Activated CD8-positive, alpha-beta T cell treated with anti-CD3 and anti-CD28 coated beads for 36 hours (primary cell): ENCODE measurements at regions not wholly inside any gene's neighbourhood (a gene's known extent, or its start where the extent isn't known, plus 50 kb on each side); places are given as distances from the start of the nearest gene placed in this dataset.

Source experiments
- ATAC-seq: fragments of 200-7000 bp; cut with Tn5 transposase; one replicate; pipeline ENCODE4 v1.10.0; 2021; ENCODE audit warnings: mild to moderate bottlenecking, moderate library complexity
- CTCF ChIA-PET: fragments of 350-600 bp; sonication (Branson Sonifier 250); formaldehyde crosslinking; loops from one replicate; lab custom pipeline; 2021; ENCODE audit warnings: antibody characterized with exemption; lab: Charles Lee
- POLR2A ChIA-PET: fragments of 350-600 bp; sonication (Branson Sonifier 250); formaldehyde crosslinking; loops from one replicate; lab custom pipeline; 2021; ENCODE audit warnings: antibody characterized with exemption; lab: Charles Lee
- DNase-seq: peaks from one replicate; pipeline ENCODE4 v3.0.0-alpha.2; 2020
- H3K27ac Mint-ChIP-seq: one replicate; pipeline ENCODE4 v1.8.0; 2021; ENCODE audit warnings: mild to moderate bottlenecking, mixed read lengths
- H3K27me3 Mint-ChIP-seq: one replicate; pipeline ENCODE4 v1.8.0; 2021; ENCODE audit warnings: mixed read lengths
- H3K36me3 Mint-ChIP-seq: one replicate; pipeline ENCODE4 v1.8.0; 2021; ENCODE audit warnings: low read depth, mixed read lengths
- H3K4me1 Mint-ChIP-seq: one replicate; pipeline ENCODE4 v1.8.0; 2021; ENCODE audit warnings: low read depth, mixed read lengths
- H3K4me3 Mint-ChIP-seq: one replicate; pipeline ENCODE4 v1.8.0; 2021; ENCODE audit warnings: mild to moderate bottlenecking, moderate library complexity, mixed read lengths
- H3K9me3 Mint-ChIP-seq: one replicate; pipeline ENCODE4 v1.8.0; 2021; ENCODE audit warnings: mixed read lengths
- intact Hi-C: fragments of 100-400 bp; cut with micrococcal nuclease; formaldehyde crosslinking; loops from one replicate; pipeline ENCODE4 v1.10.0; 2022
- TF ChIP-seq, protein P1 (sequence below): fragments of 200-600 bp; IDR thresholded peaks from one replicate; pipeline ENCODE4 v1.8.0; 2022; ENCODE audit warnings: antibody characterized with exemption, mild to moderate bottlenecking

DNA sequence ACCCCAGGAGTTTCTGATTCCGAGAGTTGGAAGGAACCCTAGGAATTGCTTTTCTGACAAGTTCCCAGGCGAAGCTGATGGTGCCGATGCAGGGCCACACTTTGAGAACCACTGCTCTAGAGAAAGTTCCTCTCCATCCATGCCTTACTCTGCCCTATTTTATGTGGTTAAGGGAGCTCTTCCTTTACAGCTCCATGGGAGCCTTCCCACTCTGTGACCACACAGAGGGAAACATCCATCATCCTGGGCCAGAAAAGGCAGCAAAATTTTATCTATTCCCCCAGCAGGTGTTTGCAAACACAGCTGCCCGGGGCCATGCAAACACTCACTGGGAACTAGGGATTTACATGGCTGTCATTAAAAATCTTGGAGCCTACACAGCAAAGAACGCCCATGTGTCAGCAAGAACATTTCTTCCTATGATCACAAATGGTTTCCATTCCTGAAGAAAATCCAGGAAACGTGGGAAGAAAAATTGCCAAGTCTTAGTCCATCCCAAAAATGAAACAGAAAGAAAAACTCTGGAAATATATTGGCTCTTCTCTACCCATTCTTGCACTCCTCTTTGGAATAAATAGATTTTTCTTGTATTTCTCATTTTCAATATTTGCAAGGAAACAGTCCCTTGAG, 252.7 kb downstream of the PMP22 start:
- CTCF ChIA-PET, result no interaction called here
- Mint-ChIP-seq H3K4me3 (no peak overlapping the region), H3K27ac (no peak overlapping the region), H3K36me3 (no peaks in the 10 kb centered on the region), H3K27me3 (peaks cover 11% of the 10 kb centered on the region), H3K9me3 (no peaks in the 10 kb centered on the region), H3K4me1 (no peaks in the 10 kb centered on the region)
- DNase-seq (no peak), ATAC-seq (no peak)
- POLR2A ChIA-PET, result no interaction called here
- TF ChIP-seq, protein P1, sequence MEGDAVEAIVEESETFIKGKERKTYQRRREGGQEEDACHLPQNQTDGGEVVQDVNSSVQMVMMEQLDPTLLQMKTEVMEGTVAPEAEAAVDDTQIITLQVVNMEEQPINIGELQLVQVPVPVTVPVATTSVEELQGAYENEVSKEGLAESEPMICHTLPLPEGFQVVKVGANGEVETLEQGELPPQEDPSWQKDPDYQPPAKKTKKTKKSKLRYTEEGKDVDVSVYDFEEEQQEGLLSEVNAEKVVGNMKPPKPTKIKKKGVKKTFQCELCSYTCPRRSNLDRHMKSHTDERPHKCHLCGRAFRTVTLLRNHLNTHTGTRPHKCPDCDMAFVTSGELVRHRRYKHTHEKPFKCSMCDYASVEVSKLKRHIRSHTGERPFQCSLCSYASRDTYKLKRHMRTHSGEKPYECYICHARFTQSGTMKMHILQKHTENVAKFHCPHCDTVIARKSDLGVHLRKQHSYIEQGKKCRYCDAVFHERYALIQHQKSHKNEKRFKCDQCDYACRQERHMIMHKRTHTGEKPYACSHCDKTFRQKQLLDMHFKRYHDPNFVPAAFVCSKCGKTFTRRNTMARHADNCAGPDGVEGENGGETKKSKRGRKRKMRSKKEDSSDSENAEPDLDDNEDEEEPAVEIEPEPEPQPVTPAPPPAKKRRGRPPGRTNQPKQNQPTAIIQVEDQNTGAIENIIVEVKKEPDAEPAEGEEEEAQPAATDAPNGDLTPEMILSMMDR, result no peak
- intact Hi-C loops, result no loop called here

DNA sequence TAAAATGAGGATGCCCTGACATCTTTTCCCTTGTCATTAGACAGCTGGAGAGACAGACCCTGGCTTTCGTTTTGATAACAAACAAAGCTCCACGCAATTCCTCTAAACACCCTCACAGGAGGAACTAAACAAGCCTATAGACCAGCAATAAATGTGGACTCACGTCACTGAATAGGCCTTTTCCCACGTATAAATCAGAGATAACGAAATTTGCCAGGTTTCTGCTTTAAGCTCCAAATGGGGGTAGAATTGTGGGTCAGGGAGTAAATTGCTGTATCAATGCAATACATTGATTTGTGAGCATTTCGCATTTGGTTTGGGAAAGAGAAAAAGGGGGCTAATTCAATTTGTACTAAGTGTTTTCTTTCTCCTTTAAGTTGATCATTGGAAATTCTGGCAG, 256.0 kb downstream of the PMP22 start:
- H3K36me3 Mint-ChIP-seq, result no peaks in the 10 kb centered on the region
- H3K9me3 Mint-ChIP-seq, result no peaks in the 10 kb centered on the region
- ChIA-PET POLR2A (no interaction called here), CTCF (no interaction called here)
- H3K4me3 Mint-ChIP-seq, result no peak overlapping the region
- no peaks in the 10 kb centered on the region for H3K4me1 Mint-ChIP-seq
- intact Hi-C loops, result no loop called here
- H3K27me3 Mint-ChIP-seq, result peaks cover 7% of the 10 kb centered on the region
- DNase-seq (no peak), ATAC-seq (no peak)
- no peak overlapping the region for H3K27ac Mint-ChIP-seq
- TF ChIP-seq, protein P1, result no peak

DNA sequence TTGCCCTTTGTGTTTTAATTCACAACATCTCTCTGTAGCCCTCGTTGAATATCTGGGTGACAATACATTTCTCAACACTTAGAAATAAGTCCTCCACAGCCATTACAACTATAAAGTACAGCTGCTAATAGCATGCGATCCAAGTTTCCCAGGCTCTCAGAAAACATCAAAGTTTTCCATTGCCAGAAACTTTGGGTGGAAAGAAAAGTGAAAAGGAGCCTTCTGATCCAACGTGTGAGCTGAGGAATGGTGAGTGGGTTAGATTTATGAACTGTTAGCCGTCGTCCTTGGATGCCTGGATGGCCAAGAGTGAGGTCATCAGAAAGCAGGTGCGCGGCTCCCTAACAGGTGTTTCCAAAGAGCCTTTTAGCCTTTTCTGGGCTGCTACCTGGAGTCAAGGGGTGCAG, 258.0 kb downstream of the PMP22 start:
- ChIA-PET POLR2A (no interaction called here), CTCF (no interaction called here)
- Mint-ChIP-seq H3K4me1 (no peaks in the 10 kb centered on the region), H3K9me3 (no peaks in the 10 kb centered on the region), H3K4me3 (no peak overlapping the region), H3K27ac (no peak overlapping the region), H3K36me3 (no peaks in the 10 kb centered on the region), H3K27me3 (peaks cover 8% of the 10 kb centered on the region)
- DNase-seq (no peak), ATAC-seq (no peak)
- intact Hi-C loops, result no loop called here
- TF ChIP-seq, protein P1, result no peak

DNA sequence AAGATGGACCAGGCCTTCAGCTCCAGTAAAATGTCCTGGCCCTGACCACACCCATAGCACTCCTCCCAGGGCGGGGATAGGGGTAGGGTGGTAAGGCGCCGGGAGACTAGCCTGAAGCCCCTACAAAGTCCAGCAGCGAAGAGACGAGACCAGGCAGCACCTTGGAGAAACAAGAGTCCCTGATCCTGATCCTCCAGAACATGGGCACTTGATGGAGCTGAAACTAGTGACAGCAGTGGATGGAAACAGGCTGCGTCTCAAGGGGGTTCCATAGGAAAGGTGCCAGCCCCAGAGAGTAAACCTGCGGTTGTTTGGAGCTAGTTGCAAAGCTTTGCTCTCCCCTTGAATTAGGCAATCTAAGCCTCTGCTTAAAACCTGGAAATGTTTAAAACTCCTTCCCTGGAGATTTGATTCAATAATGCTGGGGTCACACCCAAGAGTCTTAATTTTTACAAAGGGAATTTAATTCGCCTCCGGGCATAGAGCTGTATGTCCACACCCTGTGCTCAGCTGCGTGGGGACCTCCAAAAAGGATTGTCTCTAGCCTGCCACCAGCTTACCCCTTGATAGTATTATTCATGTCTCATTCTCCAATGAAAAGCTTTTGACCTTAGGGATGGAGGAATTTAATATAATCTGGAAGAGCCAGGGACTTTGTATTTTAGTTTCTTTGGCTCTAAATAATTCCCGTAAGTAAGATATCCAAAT, 258.6 kb downstream of the PMP22 start:
- ATAC-seq (no peak), DNase-seq (no peak)
- ChIA-PET CTCF (no interaction called here), POLR2A (no interaction called here)
- no peaks in the 10 kb centered on the region for H3K4me1 Mint-ChIP-seq
- intact Hi-C loops, result no loop called here
- H3K36me3 Mint-ChIP-seq, result no peaks in the 10 kb centered on the region
- no peak overlapping the region for H3K27ac Mint-ChIP-seq
- no peaks in the 10 kb centered on the region for H3K9me3 Mint-ChIP-seq
- H3K27me3 Mint-ChIP-seq, result peaks cover 9% of the 10 kb centered on the region
- no peak overlapping the region for H3K4me3 Mint-ChIP-seq
- TF ChIP-seq, protein P1, result no peak

DNA sequence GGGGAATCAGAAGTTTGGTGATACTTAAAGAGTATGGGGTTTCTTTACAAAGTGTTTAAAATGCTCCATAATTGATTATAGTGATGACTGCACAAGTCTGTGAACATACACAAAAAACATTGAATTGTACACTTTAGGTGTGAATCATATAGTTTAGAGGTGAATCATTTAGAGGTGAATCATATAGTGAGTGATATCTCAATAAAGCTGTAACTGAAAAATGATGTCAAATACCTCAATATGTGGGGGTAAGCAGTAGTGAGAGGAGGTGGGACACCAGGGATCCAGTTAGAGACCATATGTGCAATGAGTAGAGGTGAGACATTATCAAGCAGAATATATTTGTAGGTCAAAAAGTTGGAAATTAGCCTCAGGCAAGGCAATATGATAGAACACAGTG, 264.5 kb downstream of the PMP22 start:
- ChIA-PET CTCF (no interaction called here), POLR2A (no interaction called here)
- ATAC-seq, result no peak
- DNase-seq, result no peak
- no peaks in the 10 kb centered on the region for H3K9me3 Mint-ChIP-seq
- peaks cover 5% of the 10 kb centered on the region for H3K27me3 Mint-ChIP-seq
- TF ChIP-seq, protein P1, result no peak
- no peaks in the 10 kb centered on the region for H3K4me1 Mint-ChIP-seq
- no peak overlapping the region for H3K4me3 Mint-ChIP-seq
- intact Hi-C loops, result no loop called here
- no peak overlapping the region for H3K27ac Mint-ChIP-seq
- H3K36me3 Mint-ChIP-seq, result no peaks in the 10 kb centered on the region
